Stimulated activated CD8-positive, alpha-beta memory T cell treated with anti-CD3 and anti-CD28 coated beads, Interleukin-2, amount 100 ng/mL, for 1 hour (primary cell): ENCODE measurements at regions not wholly inside any gene's neighbourhood (a gene's known extent, or its start where the extent isn't known, plus 50 kb on each side); places are given as distances from the start of the nearest gene placed in this dataset.

Experiments
- DNase-seq, 2 donors: peaks; one replicate each; pipeline ENCODE4 v3.0.0-alpha.2; 2020; ENCODE audit warnings: low read depth in 2 of 2

- DNase-seq = no peak
Measured at GRCh38 chr1:36687312-36687711, 204.6 kb upstream of the CSF3R start.

GRCh38 chr1:36675931-36676562 is 193.3 kb upstream of the CSF3R start:
- no peak for DNase-seq

- DNase-seq = no peak
Measured at GRCh38 chr1:36675106-36675505, 192.4 kb upstream of the CSF3R start.

GRCh38 chr1:36673202-36673601 is 190.5 kb upstream of the CSF3R start:
- DNase-seq = no peak

- no peak for DNase-seq
Measured at GRCh38 chr1:36669262-36669661, 186.5 kb upstream of the CSF3R start.

- DNase-seq = no peak
Measured at GRCh38 chr1:36667836-36668235, 185.1 kb upstream of the CSF3R start.

GRCh38 chr1:36667256-36667655 is 184.5 kb upstream of the CSF3R start:
- no peak for DNase-seq

- DNase-seq = no peak
Measured at GRCh38 chr1:36665478-36666080, 182.9 kb upstream of the CSF3R start.

GRCh38 chr1:36664571-36665287 is 182.0 kb upstream of the CSF3R start:
- no peak for DNase-seq

GRCh38 chr1:36663772-36664430 is 181.2 kb upstream of the CSF3R start:
- no peak for DNase-seq

- DNase-seq = no peak
Measured at GRCh38 chr1:36658838-36659237, 176.1 kb upstream of the CSF3R start.

- DNase-seq = no peak
Measured at GRCh38 chr1:36657826-36658225, 175.1 kb upstream of the CSF3R start.

GRCh38 chr1:36656838-36657237 is 174.1 kb upstream of the CSF3R start:
- DNase-seq = no peak

GRCh38 chr1:36656271-36656670 is 173.6 kb upstream of the CSF3R start:
- no peak for DNase-seq

GRCh38 chr1:36654586-36654985 is 171.9 kb upstream of the CSF3R start:
- DNase-seq = no peak

- no peak for DNase-seq
Measured at GRCh38 chr1:36653850-36654249, 171.1 kb upstream of the CSF3R start.

- DNase-seq = no peak
Measured at GRCh38 chr1:36652586-36652985, 169.9 kb upstream of the CSF3R start.

GRCh38 chr1:36652011-36652410 is 169.3 kb upstream of the CSF3R start:
- no peak for DNase-seq

GRCh38 chr1:36651176-36651910 is 168.6 kb upstream of the CSF3R start:
- DNase-seq = no peak

GRCh38 chr1:36650200-36651065 is 167.7 kb upstream of the CSF3R start:
- peak; percentile 13 to 15 for DNase-seq

- DNase-seq = no peak
Measured at GRCh38 chr1:36645867-36646266, 163.2 kb upstream of the CSF3R start.
